LNCaP clone FGC (cell line): ENCODE measurements at regions not wholly inside any gene's neighbourhood (a gene's known extent, or its start where the extent isn't known, plus 50 kb on each side); places are given as distances from the start of the nearest gene placed in this dataset.
"Not testable (repeated sequence)": the region's sequence is repeated elsewhere in the genome, so short reads cannot be mapped to it uniquely, and the experiment has no call there.

Experiments
- DNase-seq: peaks from one replicate; pipeline ENCODE4 v3.0.0-alpha.2; 2011; ENCODE audit warnings: low read depth
- H3K4me3 ChIP-seq: 2 replicates; pipeline ENCODE4 v1.5.1; 2011; ENCODE audit warnings: mild to moderate bottlenecking, low read depth, low read length, control low read depth
- TF ChIP-seq, protein P1 (sequence below): IDR thresholded peaks from 2 replicates; pipeline ENCODE4 v1.5.1; 2012; ENCODE audit warnings: mild to moderate bottlenecking; ENCODE audit not compliant: control insufficient read depth, insufficient read depth; ENCODE audit errors: extremely low read depth

DNA sequence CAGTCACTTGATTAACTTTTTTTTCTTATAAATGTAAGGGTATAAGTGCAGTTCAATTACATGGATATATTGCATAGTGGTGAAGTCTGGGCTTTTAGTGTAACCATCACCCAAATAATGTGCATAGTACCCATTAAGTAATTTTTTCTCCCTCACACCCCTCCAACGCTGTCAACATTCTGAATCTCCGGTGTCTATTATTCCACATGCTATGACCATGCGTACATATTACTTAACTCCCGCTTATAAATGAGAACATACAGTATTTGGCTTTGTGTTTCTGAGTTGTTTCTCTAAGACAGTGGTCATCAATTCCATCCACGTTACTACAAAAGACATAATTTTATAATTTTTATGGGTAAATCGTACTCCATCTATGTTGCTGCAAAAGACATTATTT is 1191.1 kb downstream of the NCAM2 start:
- TF ChIP-seq, protein P1, sequence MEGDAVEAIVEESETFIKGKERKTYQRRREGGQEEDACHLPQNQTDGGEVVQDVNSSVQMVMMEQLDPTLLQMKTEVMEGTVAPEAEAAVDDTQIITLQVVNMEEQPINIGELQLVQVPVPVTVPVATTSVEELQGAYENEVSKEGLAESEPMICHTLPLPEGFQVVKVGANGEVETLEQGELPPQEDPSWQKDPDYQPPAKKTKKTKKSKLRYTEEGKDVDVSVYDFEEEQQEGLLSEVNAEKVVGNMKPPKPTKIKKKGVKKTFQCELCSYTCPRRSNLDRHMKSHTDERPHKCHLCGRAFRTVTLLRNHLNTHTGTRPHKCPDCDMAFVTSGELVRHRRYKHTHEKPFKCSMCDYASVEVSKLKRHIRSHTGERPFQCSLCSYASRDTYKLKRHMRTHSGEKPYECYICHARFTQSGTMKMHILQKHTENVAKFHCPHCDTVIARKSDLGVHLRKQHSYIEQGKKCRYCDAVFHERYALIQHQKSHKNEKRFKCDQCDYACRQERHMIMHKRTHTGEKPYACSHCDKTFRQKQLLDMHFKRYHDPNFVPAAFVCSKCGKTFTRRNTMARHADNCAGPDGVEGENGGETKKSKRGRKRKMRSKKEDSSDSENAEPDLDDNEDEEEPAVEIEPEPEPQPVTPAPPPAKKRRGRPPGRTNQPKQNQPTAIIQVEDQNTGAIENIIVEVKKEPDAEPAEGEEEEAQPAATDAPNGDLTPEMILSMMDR: no peak
- DNase-seq: no peak
- no peak overlapping the region for H3K4me3 ChIP-seq

DNA sequence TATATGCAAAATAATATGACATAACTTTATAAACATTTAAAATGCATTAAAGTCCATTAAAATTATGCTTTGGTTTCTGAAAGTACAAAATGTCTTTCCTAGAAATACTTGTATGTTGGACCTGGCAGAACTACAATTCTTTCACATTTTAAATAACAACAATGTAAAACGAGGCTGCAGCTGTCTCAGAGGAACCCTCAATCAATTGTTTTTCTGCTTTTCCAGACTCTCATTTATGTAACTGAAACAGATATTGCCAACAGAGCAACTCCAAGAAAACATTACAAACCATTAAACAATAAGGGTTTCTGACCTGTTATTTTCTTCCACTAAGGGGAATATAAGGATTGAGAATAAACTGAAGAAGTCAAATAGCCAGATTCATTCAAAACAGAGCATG is 1193.4 kb downstream of the NCAM2 start:
- TF ChIP-seq, protein P1: no peak
- no peak overlapping the region for H3K4me3 ChIP-seq
- no peak for DNase-seq

- no peak overlapping the region for H3K4me3 ChIP-seq
- no peak for DNase-seq
- TF ChIP-seq, protein P1: no peak
Observed at GRCh38 chr21:22192766-22193165, 1194.6 kb downstream of the NCAM2 start.

- H3K4me3 ChIP-seq, DNase-seq: not testable (repeated sequence)
Observed at GRCh38 chr21:22194986-22195385, 1196.8 kb downstream of the NCAM2 start.

GRCh38 chr21:22200378-22201092 is 1202.3 kb downstream of the NCAM2 start:
- TF ChIP-seq, protein P1: no peak
- H3K4me3 ChIP-seq: no peak overlapping the region
- no peak for DNase-seq

DNA sequence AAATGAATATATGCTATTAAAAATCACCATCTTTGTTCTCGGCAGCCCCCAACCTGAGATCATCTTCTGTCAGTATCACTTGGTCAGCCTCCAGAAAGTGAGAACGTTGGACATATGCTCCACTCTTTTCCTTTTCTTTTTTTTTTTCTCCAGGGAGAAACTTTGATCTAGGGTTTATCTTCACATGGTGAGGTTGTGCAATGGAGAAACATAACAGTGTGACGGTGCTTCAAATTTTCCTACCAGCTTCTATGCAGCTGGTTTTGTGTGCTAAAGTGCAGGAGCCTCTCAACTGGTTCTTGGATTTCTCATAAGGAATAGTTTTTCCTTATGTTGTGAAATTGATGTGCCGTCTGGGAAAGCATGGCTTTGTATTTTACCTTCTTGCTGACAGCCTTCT is 1202.9 kb downstream of the NCAM2 start:
- TF ChIP-seq, protein P1: no peak
- no peak for DNase-seq
- H3K4me3 ChIP-seq: no peak overlapping the region

- no peak overlapping the region for H3K4me3 ChIP-seq
- TF ChIP-seq, protein P1: no peak
- no peak for DNase-seq
Observed at GRCh38 chr21:22201669-22202068, 1203.5 kb downstream of the NCAM2 start.
